ENCODE measurements at regions not wholly inside any gene's neighbourhood (a gene's known extent, or its start where the extent isn't known, plus 50 kb on each side); places are given as distances from the start of the nearest gene placed in this dataset.
"Not testable (repeated sequence)": the region's sequence is repeated elsewhere in the genome, so short reads cannot be mapped to it uniquely, and the experiment has no call there.

DNA sequence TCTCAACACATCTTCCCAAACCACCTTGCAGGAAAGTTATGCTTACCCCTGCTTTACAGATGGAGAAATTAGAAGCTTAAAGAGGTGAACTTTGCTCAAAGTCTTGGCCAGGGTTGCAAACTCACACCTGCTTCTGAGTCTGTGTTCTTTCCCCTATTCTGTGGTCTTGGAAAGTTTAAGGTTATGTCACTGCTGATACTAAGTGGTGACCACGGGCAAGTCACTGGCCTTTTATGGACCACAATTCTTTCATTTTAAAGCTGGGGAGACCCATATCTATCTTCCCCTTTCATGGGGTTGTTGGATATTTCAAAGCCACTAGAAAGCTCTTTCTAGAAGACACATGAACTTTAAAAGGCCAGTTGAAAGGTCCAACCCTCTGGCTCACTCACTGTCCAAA lies 95.4 kb upstream of the KLF4 start:
- TF ChIP-seq, protein P1, sequence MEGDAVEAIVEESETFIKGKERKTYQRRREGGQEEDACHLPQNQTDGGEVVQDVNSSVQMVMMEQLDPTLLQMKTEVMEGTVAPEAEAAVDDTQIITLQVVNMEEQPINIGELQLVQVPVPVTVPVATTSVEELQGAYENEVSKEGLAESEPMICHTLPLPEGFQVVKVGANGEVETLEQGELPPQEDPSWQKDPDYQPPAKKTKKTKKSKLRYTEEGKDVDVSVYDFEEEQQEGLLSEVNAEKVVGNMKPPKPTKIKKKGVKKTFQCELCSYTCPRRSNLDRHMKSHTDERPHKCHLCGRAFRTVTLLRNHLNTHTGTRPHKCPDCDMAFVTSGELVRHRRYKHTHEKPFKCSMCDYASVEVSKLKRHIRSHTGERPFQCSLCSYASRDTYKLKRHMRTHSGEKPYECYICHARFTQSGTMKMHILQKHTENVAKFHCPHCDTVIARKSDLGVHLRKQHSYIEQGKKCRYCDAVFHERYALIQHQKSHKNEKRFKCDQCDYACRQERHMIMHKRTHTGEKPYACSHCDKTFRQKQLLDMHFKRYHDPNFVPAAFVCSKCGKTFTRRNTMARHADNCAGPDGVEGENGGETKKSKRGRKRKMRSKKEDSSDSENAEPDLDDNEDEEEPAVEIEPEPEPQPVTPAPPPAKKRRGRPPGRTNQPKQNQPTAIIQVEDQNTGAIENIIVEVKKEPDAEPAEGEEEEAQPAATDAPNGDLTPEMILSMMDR (IDR thresholded peaks at IDR 0.05) = no peak
- no peak for TF ChIP-seq ZFX (IDR thresholded peaks at IDR 0.05; ENCODE audit: borderline replicate concordance)
- no peak overlapping the region for H3K27ac ChIP-seq

DNA sequence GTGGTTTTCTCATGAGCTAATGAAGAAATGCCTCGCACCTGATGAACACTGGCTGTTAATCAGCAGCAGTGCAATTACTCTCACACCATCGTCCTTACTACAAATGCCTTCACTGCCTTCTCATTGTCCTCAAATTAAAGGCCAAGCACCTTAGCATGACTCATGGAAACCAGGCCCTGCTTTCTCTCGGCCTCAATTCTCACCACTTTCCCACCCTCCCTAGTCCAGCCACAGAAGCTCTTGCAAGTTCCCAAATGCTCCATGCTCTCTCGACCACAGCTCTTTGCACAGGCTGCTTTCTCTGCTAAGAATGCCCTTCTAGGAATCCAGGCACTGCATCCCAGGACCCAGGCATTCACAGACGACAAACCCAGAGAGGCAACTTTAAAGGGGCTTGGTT lies 94.6 kb upstream of the KLF4 start:
- H3K27ac ChIP-seq = no peak overlapping the region
- TF ChIP-seq, protein P1 (IDR thresholded peaks at IDR 0.05) = no peak
- no peak for TF ChIP-seq ZFX (IDR thresholded peaks at IDR 0.05; ENCODE audit: borderline replicate concordance)

DNA sequence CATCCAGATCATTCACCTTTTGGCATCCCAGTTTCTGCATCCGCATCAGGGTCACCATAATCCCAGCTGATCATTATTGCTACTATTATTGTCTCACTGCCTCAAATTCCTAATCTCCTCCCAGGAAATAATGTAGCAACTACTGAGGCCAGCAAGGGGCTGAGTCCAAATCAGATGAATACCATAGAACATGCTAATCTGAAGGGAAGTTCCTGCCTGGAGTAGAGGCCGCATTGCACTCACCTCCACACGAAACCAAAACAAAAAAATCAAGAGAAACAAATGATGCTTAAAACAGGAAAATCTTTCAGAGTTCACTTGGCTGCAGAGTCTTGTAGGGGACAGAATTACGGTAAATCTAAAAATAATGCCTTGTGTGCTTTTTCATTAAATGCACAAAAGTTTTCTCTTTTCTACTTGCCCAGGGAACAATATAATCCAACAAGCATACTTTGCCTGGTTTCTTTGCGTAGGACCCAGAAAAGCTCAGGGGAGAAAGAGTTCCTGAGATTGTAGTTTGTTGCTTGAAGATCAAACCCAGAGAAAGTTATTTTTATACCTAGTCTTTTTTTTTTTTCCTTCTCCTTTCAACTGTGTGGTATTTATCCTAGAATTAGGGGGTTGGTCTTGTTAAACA lies 87.7 kb upstream of the KLF4 start:
- no peak overlapping the region for H3K27ac ChIP-seq
- no peak for TF ChIP-seq ZFX (IDR thresholded peaks at IDR 0.05; ENCODE audit: borderline replicate concordance)
- TF ChIP-seq, protein P1 (IDR thresholded peaks at IDR 0.05) = no peak

DNA sequence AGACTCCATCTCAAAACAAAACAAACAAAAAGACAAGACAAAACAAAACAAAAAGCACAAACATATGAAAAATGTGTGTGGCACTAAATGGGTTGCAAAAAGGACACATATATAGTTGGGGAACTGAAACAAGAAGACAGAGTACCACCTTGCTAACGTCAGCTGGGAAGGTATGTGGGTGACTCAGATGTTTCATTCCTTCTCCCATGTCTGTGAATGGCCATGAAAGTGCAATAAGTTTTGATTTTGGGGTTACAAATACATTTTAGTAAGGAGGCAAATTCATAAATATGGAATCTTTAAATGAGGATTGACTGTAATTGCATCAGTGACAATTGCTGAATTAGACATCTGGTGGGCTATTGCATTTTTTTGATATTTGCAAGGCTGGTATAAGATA lies 81.6 kb upstream of the KLF4 start:
- no peak overlapping the region for H3K27ac ChIP-seq
- TF ChIP-seq, protein P1 (IDR thresholded peaks at IDR 0.05) = no peak
- no peak for TF ChIP-seq ZFX (IDR thresholded peaks at IDR 0.05; ENCODE audit: borderline replicate concordance)

DNA sequence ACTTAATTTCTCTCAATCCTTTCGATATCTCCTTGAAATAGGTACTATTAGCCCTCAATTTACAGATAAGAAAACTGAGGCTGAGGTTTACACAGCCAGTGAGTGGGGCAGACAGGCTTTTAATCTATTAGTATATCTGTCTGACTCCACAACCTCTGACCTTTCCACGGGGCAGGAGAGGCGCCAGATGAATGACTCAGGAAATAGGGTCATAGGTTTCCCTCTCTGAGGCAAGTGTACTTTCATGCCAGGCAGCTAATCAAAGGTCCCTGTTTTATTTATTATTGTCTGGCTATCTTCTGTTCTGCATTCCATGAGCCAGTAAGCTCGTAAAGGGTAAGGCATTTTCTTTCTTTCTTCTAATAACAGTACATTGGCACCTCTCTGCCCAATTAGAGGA lies 79.6 kb upstream of the KLF4 start:
- no peak for TF ChIP-seq ZFX (IDR thresholded peaks at IDR 0.05; ENCODE audit: borderline replicate concordance)
- TF ChIP-seq, protein P1 (IDR thresholded peaks at IDR 0.05) = no peak
- H3K27ac ChIP-seq = no peak overlapping the region

DNA sequence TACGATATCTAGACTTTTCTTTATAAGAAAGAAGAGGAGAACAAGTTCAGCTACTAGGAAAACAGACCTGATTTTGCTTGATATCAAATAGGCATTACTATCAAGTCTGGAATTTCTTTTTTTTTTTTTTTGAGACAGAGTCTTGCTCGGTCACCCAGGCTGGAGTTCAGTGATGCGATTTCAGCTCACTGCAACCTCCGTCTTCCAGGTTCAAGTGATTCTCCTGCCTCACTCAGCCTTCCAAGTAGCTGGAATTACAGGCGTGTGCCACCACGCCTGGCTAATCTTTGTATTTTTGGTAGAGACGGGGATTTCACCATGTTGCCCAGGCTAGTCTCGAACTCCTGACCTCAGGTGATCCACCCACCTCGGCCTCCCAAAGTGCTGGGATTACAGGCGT lies 78.8 kb upstream of the KLF4 start:
- H3K27ac ChIP-seq = not testable (repeated sequence)

DNA sequence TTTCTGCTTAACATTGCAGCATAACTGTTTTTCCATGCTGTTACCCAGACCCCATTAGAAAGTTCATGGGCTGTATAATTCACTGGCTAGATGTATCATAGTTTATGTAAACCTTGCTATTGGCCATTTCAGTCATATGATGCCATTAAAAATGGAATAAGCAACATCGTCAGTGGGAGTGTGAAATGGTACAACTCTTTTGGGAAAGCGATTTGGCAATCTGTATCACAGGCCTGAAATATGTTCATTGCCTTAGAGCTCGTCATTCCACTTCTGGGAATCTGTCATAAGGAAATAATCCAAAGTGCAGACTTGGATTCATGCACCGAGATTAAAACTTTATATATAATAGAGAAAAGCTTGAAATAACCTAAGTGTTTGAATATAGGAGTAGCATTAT lies 77.9 kb upstream of the KLF4 start:
- no peak overlapping the region for H3K27ac ChIP-seq
- no peak for TF ChIP-seq ZFX (IDR thresholded peaks at IDR 0.05; ENCODE audit: borderline replicate concordance)
- TF ChIP-seq, protein P1 (IDR thresholded peaks at IDR 0.05) = no peak

DNA sequence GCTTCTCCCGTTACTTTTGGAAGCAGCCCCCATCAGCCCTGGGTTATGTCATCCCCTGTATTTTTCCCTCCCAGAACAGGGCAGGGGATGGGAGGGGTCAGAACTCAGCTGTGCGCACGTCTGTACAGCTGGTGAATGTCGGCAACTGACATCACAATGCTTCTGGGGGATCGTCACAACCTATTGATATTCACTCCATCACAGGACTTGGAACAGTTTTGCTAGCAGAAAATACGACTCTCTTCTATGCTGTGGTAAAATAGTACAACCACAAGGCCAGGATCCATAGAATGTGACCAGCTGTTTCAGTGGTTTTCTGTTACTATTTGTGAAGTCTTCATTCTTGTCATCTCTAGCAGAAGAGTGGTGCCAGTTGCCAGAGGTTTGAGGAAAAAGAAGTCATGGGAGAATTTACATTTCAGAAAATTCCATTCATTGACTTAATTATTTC lies 77.1 kb upstream of the KLF4 start:
- H3K27ac ChIP-seq = no peak overlapping the region
- TF ChIP-seq, protein P1 (IDR thresholded peaks at IDR 0.05) = no peak
- no peak for TF ChIP-seq ZFX (IDR thresholded peaks at IDR 0.05; ENCODE audit: borderline replicate concordance)

All from 22Rv1 (cell line).